Progenitor cell of endocrine pancreas (in vitro differentiated cells): ENCODE measurements at regions not wholly inside any gene's neighbourhood (a gene's known extent, or its start where the extent isn't known, plus 50 kb on each side); places are given as distances from the start of the nearest gene placed in this dataset.

Experiments
- DNase-seq: peaks from one replicate; pipeline ENCODE4 v3.0.0; 2021; ENCODE audit warnings: low spot score; ENCODE audit not compliant: unreplicated experiment
- H3K27ac Mint-ChIP-seq: 2 replicates; pipeline ENCODE4 v1.8.0; 2021; ENCODE audit warnings: mild to moderate bottlenecking, moderate library complexity, mixed read lengths
- H3K27me3 Mint-ChIP-seq: 2 replicates; pipeline ENCODE4 v1.8.0; 2021; ENCODE audit warnings: mixed read lengths
- H3K36me3 Mint-ChIP-seq: 2 replicates; pipeline ENCODE4 v1.8.0; 2022; ENCODE audit warnings: mixed read lengths; ENCODE audit not compliant: insufficient read depth
- H3K4me1 Mint-ChIP-seq: 2 replicates; pipeline ENCODE4 v1.8.0; 2021; ENCODE audit warnings: low read depth, mixed read lengths
- H3K4me3 Mint-ChIP-seq: 2 replicates; pipeline ENCODE4 v1.8.0; 2021; ENCODE audit warnings: low read depth, mild to moderate bottlenecking, moderate library complexity, mixed read lengths
- H3K9me3 Mint-ChIP-seq: 2 replicates; pipeline ENCODE4 v1.8.0; 2021; ENCODE audit warnings: low read depth, mixed read lengths
- TF ChIP-seq, protein P1 (sequence below): fragments of 200-600 bp; sonication (generic); IDR thresholded peaks from one replicate; pipeline ENCODE4 v1.5.0; 2021; ENCODE audit warnings: antibody characterized with exemption, mild to moderate bottlenecking; ENCODE audit not compliant: unreplicated experiment

DNA sequence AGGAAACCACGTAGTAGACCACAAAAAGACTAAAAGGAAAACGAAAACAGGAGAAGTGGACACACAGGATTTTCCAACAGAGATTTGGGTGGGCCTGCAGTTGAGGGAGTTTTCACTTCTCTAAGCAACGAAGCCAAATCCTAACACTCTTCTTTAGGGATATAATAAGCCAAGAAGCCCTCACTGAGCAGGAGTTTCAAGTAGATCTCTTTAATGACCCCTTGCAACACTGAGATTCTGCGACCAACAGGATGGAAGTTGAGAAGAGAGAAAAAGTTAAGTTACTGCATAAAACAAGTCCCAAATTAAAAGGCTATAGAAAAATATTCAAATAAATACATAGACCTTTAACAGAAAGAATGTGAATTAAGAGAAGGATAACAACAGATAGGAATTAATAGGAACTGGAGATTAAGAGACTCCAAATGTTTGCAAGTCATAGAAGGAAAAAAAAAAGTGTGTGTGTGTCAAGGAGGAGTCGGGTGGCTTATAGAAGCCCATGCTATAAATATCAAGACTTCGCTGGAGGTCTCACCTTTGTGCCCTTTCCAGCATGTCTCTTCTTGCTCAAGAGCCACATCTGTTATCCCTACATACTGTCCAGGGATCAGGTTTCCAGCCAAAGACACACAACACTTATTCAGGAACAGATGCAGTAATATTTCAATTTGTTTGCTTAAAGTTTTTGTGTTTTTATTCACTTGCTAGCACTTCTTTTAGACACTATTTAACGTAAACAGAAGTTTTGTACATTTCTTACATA lies 69.4 kb upstream of the ARHGAP28 start:
- peaks cover 5% of the 10 kb centered on the region for H3K9me3 Mint-ChIP-seq
- no peak overlapping the region for H3K4me3 Mint-ChIP-seq
- H3K4me1 Mint-ChIP-seq: peaks cover 20% of the 10 kb centered on the region
- no peak overlapping the region for H3K27ac Mint-ChIP-seq
- TF ChIP-seq, protein P1, sequence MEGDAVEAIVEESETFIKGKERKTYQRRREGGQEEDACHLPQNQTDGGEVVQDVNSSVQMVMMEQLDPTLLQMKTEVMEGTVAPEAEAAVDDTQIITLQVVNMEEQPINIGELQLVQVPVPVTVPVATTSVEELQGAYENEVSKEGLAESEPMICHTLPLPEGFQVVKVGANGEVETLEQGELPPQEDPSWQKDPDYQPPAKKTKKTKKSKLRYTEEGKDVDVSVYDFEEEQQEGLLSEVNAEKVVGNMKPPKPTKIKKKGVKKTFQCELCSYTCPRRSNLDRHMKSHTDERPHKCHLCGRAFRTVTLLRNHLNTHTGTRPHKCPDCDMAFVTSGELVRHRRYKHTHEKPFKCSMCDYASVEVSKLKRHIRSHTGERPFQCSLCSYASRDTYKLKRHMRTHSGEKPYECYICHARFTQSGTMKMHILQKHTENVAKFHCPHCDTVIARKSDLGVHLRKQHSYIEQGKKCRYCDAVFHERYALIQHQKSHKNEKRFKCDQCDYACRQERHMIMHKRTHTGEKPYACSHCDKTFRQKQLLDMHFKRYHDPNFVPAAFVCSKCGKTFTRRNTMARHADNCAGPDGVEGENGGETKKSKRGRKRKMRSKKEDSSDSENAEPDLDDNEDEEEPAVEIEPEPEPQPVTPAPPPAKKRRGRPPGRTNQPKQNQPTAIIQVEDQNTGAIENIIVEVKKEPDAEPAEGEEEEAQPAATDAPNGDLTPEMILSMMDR: no peak
- DNase-seq: no peak
- H3K27me3 Mint-ChIP-seq: no peaks in the 10 kb centered on the region
- H3K36me3 Mint-ChIP-seq: no peaks in the 10 kb centered on the region

DNA sequence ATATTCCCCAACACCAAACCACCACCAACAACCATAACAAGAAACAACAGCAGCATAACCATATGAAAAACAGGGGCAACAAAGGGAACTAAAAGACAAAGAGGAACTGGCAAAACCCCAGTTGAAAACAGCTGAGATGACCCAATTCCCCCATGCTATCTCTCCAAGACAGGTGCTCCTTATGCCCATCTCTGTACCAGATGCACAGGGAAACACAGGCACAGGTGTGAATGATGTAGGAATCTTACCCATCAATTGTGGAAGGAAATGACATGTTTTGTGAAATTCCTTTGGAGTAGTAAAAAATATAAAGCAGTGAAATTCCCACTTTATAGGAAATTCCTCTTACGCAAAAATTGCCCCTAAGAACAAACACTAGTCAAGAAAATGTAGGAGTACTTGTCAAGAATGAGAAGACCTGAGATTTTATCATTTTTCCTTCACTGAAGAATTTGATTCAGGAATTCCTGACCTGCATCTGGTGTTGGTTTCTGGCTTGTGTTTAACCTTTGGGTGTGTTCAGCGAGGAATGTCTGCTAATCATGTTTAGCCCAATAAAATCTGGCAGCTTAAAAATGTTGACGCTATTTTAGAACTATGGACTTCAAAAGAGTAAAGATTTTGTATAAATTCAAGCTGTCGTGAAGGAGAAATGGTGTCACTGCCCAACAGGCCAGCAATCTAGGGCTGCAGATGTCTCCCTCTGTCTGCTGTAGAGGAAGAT lies 67.7 kb upstream of the ARHGAP28 start:
- Mint-ChIP-seq H3K36me3 (no peaks in the 10 kb centered on the region), H3K4me1 (peaks cover 20% of the 10 kb centered on the region), H3K4me3 (no peak overlapping the region), H3K9me3 (no peaks in the 10 kb centered on the region), H3K27ac (peak overlapping the region; percentile 85), H3K27me3 (no peaks in the 10 kb centered on the region)
- no peak for DNase-seq
- TF ChIP-seq, protein P1: no peak

DNA sequence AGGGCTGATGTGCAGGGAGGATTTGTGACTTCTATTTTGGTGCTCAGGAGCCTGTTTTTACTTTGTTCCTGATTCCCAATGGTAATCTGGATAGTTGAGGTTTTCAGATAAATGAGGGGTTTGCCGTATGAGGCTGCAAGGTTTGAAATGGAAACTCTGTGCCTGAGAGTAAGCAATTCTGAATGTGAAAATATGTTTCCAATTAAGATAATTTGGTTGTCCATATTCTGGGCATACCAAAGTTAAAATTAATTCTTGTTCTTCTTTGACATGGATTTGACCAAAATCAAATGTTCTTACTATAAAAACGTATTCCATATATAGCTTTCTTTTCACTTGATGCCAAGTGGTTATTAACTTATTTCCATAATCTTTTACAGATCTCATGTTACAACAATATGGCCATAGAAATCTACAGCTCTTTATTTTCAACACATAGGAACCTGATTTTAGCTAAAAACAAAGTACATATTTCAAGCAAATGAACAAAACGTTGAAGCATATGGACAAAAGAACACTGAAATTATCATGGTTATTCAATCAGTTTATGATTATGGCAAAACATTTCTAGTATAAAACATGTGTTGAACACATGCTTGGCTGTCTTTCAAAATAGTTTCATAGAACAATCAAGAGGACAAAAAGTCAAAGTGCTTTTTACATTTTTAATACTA lies 63.4 kb upstream of the ARHGAP28 start:
- H3K27me3 Mint-ChIP-seq: no peaks in the 10 kb centered on the region
- TF ChIP-seq, protein P1: no peak
- DNase-seq: no peak
- no peak overlapping the region for H3K4me3 Mint-ChIP-seq
- H3K9me3 Mint-ChIP-seq: no peaks in the 10 kb centered on the region
- peaks cover 18% of the 10 kb centered on the region for H3K4me1 Mint-ChIP-seq
- no peak overlapping the region for H3K27ac Mint-ChIP-seq
- H3K36me3 Mint-ChIP-seq: no peaks in the 10 kb centered on the region

DNA sequence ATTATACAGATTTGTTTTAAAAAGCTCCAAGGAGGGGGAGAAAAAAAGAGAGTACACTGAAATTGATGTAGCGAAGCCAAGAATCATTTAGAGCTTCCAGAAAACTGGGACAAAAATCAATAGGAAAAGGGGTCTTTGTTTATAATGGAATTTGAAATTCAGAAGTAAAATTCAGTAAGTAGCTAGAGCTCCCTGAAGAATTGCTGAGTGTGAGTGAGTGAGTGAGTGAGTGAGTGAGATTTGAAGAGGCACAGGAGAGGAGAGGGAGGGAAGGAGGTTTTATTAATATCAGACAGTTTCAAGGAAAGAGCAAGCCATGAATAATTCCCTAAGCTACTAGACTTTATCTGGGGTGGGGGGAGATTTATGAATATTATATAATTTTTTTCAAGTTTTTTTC lies 60.7 kb upstream of the ARHGAP28 start:
- H3K4me3 Mint-ChIP-seq: no peak overlapping the region
- H3K27ac Mint-ChIP-seq: no peak overlapping the region
- peaks cover 2% of the 10 kb centered on the region for H3K4me1 Mint-ChIP-seq
- TF ChIP-seq, protein P1: no peak
- no peaks in the 10 kb centered on the region for H3K36me3 Mint-ChIP-seq
- H3K27me3 Mint-ChIP-seq: no peaks in the 10 kb centered on the region
- no peaks in the 10 kb centered on the region for H3K9me3 Mint-ChIP-seq
- no peak for DNase-seq

DNA sequence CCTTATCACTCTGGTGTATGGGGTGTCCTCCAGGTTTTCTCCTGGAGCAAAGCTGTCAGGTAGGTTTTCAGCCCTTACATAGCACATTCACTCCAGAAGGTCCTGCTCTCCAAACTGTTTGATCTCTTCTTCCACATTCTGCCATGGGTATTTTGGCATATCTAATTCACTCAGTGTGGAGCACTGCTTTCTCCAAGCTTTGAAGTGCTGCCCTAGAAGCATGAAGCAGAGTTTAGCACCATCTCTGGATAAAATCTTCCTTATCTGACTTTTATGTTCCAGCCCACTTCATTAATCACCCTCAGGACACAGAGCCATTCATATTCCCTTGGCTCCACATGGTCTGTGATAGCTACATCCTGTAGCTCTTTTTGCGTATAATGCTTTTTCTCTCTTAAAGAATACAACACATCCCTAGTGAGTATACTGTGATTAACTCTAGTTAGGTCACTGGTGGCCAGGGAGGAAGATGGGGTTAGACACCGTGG lies 56.7 kb upstream of the ARHGAP28 start:
- no peak overlapping the region for H3K27ac Mint-ChIP-seq
- DNase-seq: no peak
- H3K9me3 Mint-ChIP-seq: peaks cover 3% of the 10 kb centered on the region
- H3K36me3 Mint-ChIP-seq: no peaks in the 10 kb centered on the region
- no peak overlapping the region for H3K4me3 Mint-ChIP-seq
- H3K4me1 Mint-ChIP-seq: peaks cover 7% of the 10 kb centered on the region
- H3K27me3 Mint-ChIP-seq: no peaks in the 10 kb centered on the region
- TF ChIP-seq, protein P1: no peak
